ENCODE measurements at regions not wholly inside any gene's neighbourhood (a gene's known extent, or its start where the extent isn't known, plus 50 kb on each side); places are given as distances from the start of the nearest gene placed in this dataset.
"Not testable (repeated sequence)": the region's sequence is repeated elsewhere in the genome, so short reads cannot be mapped to it uniquely, and the experiment has no call there.

DNA sequence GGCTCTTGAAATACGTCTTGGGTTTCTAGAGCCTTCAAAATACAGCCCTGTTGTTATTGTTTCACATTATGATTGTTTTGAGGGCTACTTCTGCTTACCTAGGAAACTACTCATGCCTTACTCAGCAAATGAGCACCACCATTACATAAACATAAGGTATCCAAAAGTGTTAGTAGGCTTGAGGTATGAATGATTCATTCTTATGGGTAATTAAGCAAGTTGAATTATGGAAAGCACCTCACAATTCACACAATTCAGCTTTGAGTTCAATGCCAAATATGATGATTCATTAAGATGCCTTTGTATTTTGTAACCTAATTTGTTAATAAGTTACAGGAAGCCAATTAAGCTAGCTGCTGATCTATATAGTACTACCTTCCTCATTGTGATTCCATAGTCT lies 525.7 kb downstream of the ZNF37A start:
- H2BK120ac ChIP-seq (ENCODE audit: low read depth, low read length, poor library complexity, severe bottlenecking); H3K4ac ChIP-seq (ENCODE audit: low read depth, low read length); H3K4me2 ChIP-seq (ENCODE audit: insufficient read depth, insufficient read length, low read length); H3K27me3 Mint-ChIP-seq (ENCODE audit: low read depth); H3K4me3 Mint-ChIP-seq; H2BK20ac ChIP-seq (ENCODE audit: low read depth, low read length, poor library complexity, severe bottlenecking); H3T11ph ChIP-seq (ENCODE audit: low read length); H3K23me2 ChIP-seq (ENCODE audit: insufficient read length, low read depth, low read length, poor library complexity, severe bottlenecking); H3K36me3 Mint-ChIP-seq (ENCODE audit: insufficient read depth in 1 of 3, low read depth in 3 of 3); DNase-seq; H3K9me3 ChIP-seq (ENCODE audit: control insufficient read depth, low read depth, low read length); H3K14ac ChIP-seq (ENCODE audit: insufficient read depth, low read length); H2AK5ac ChIP-seq (ENCODE audit: insufficient read length, low read length); H3K79me2 ChIP-seq (ENCODE audit: insufficient read depth, low read length); H2BK12ac ChIP-seq (ENCODE audit: insufficient read length, low read depth, low read length); H3K9ac ChIP-seq (ENCODE audit: extremely low read depth, insufficient read length, low read length); H3K79me1 ChIP-seq (ENCODE audit: insufficient read depth, low read depth, low read length, poor library complexity, severe bottlenecking); H3K27ac Mint-ChIP-seq; H3K27ac ChIP-seq (ENCODE audit: insufficient read length, low read depth, low read length); H2BK15ac ChIP-seq (ENCODE audit: low read depth, low read length); H3K4me1 Mint-ChIP-seq; H3K4me1 ChIP-seq (ENCODE audit: insufficient read depth, low read length); H2AFZ ChIP-seq (ENCODE audit: low read length); H3K18ac ChIP-seq (ENCODE audit: insufficient read length, low read depth, low read length); H3K56ac ChIP-seq (ENCODE audit: insufficient read length, low read depth, low read length); H2BK5ac ChIP-seq (ENCODE audit: insufficient read length, low read length); H3K23ac ChIP-seq (ENCODE audit: insufficient read length, low read depth, low read length); H4K91ac ChIP-seq (ENCODE audit: insufficient read length, low read depth, low read length); H4K5ac ChIP-seq (ENCODE audit: insufficient read length, low read depth, low read length); H3K27me3 ChIP-seq (ENCODE audit: insufficient read depth, low read length); H4K20me1 ChIP-seq (ENCODE audit: control insufficient read depth, insufficient read depth, insufficient read length); H4K8ac ChIP-seq (replicated peaks; ENCODE audit: insufficient read length, low read depth, low read length): not testable (repeated sequence)
- peaks cover 58 to 63% of the 10 kb centered on the region in 2 experiments for H3K9me3 Mint-ChIP-seq
- no CpG with 5 or more reads among the region's 1 CpG for WGBS (ENCODE audit: extremely low coverage, insufficient read length, low lambda C conversion rate)

DNA sequence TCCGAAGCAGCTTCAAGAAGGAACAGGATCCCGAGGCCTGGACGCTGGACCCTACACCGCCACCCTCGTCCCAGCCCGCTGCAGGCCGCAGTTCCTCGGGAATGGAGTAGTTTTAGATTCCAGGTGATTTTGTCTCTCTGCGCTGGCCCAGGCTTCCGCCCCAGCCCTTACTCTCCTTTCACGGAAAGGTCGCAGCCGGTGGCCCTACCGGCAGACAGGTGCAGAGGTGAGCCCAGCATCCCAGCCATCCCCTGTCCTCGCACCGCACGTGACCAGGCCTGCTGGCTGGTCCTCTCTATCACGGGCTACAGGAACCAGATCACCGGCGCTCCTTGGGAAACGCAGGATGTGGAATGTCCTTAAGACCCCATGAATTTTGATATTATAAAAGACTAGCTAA lies 541.5 kb downstream of the ZNF37A start:
- not testable (repeated sequence) for H3K56ac ChIP-seq (ENCODE audit: insufficient read length, low read depth, low read length); H3K79me2 ChIP-seq (ENCODE audit: insufficient read depth, low read length); H3K27me3 ChIP-seq (ENCODE audit: insufficient read depth, low read length); H2BK12ac ChIP-seq (ENCODE audit: insufficient read length, low read depth, low read length); H2AK5ac ChIP-seq (ENCODE audit: insufficient read length, low read length); H4K5ac ChIP-seq (ENCODE audit: insufficient read length, low read depth, low read length); H3K4ac ChIP-seq (ENCODE audit: low read depth, low read length); H4K91ac ChIP-seq (ENCODE audit: insufficient read length, low read depth, low read length); H3K23ac ChIP-seq (ENCODE audit: insufficient read length, low read depth, low read length); H4K20me1 ChIP-seq (ENCODE audit: control insufficient read depth, insufficient read depth, insufficient read length); H3K27me3 Mint-ChIP-seq (ENCODE audit: low read depth); H3K23me2 ChIP-seq (ENCODE audit: insufficient read length, low read depth, low read length, poor library complexity, severe bottlenecking); H3K4me1 ChIP-seq (ENCODE audit: insufficient read depth, low read length); H3K4me1 Mint-ChIP-seq; H3K27ac ChIP-seq (ENCODE audit: insufficient read length, low read depth, low read length); H4K8ac ChIP-seq (replicated peaks; ENCODE audit: insufficient read length, low read depth, low read length); H2AFZ ChIP-seq (ENCODE audit: low read length); H3K18ac ChIP-seq (ENCODE audit: insufficient read length, low read depth, low read length); H3K4me2 ChIP-seq (ENCODE audit: insufficient read depth, insufficient read length, low read length); H2BK15ac ChIP-seq (ENCODE audit: low read depth, low read length); H2BK5ac ChIP-seq (ENCODE audit: insufficient read length, low read length); H3K4me3 Mint-ChIP-seq; H2BK120ac ChIP-seq (ENCODE audit: low read depth, low read length, poor library complexity, severe bottlenecking); DNase-seq; H3K79me1 ChIP-seq (ENCODE audit: insufficient read depth, low read depth, low read length, poor library complexity, severe bottlenecking); H3K9ac ChIP-seq (ENCODE audit: extremely low read depth, insufficient read length, low read length); H3K36me3 Mint-ChIP-seq (ENCODE audit: insufficient read depth in 1 of 3, low read depth in 3 of 3); H3K14ac ChIP-seq (ENCODE audit: insufficient read depth, low read length); H3T11ph ChIP-seq (ENCODE audit: low read length); H2BK20ac ChIP-seq (ENCODE audit: low read depth, low read length, poor library complexity, severe bottlenecking); H3K27ac Mint-ChIP-seq; H3K9me3 ChIP-seq (ENCODE audit: control insufficient read depth, low read depth, low read length)
- H3K9me3 Mint-ChIP-seq, result peaks cover 35 to 40% of the 10 kb centered on the region in 2 experiments
- no CpG with 5 or more reads among the region's 21 CpGs for WGBS (ENCODE audit: extremely low coverage, insufficient read length, low lambda C conversion rate)

Data from H9 (cell line).